COLO668 (cell line): ENCODE measurements at regions not wholly inside any gene's neighbourhood (a gene's known extent, or its start where the extent isn't known, plus 50 kb on each side); places are given as distances from the start of the nearest gene placed in this dataset.

Source experiments
- DNase-seq: peaks from one replicate; lab custom pipeline; 2025; ENCODE audit not compliant: unreplicated experiment; lab: John Stamatoyannopoulos, UW

GRCh38 chr10:130737621-130738020, 573.9 kb downstream of the TCERG1L start:
- DNase-seq: no peak

DNA sequence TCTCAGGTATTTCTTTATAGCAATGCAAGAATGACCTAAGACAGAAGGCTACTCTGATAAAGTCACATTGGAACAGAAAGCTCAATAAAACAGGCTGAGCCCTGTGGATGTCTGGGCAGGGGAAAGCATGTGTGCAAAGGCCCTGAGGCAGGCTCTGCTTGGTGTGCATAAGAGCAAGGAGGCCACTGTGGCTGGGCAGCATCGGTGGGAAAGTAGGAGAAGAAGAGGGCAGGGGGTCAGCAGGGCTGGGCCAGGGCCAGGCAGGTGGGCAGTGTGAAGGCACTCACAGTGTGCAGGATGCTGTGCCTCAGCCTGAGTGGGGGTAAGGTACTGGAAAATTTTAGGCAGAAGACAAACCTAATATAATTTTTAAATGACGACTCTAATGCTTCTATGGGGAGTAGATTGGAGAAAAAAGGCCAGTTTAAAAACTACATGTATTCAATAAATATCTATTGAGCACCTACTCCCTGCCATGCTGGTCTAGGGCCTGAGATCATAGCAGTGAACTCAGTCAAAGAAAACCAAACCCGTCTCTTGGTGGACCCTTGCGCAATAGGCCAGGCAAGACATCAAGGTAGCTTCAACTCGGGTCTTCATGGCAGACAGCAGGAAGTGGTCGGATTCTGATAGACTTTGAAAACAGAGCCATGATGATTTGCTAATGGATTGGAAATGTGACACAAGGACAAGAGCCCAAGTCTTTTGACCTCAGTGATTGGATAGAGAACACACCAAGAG, 572.3 kb downstream of the TCERG1L start:
- DNase-seq: no peak

DNA sequence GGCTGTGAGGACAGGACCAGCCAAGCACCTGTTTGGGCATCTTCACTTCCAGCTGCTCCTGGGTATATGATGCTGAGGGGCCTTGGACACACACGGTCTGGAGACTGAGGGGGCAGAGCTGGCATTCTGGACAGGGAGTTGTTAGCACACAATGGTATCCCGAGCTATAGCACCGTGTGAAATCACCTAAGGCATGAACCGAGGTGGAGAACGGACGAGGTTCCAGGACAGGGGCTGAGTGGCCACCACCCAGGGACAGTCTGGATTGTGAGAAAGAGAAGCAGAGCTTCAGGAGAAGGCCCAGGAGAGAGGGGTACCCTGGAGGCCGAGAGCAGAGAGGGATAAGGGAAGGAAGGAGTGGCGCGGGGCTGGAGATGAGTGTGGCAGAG, 571.8 kb downstream of the TCERG1L start:
- DNase-seq: no peak

DNA sequence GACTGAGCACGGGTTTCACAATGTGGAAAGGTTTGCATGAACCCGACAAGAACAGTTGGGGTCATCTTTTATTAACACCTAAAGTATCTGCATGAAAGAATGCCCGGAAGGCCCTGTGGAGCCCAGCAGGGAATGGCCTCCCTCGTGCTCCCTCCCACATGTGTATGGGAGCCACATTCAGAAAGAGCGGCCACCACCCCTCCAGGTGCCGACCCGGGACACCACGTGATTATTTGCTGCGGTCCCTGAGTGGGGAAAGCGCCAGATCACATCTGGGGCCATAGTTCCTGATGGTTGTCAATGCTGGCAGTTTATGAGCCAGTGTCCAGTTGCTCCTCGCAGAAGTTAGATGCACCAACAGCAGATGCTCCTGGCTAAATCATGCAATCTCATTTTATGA, 571.4 kb downstream of the TCERG1L start:
- DNase-seq: no peak

DNA sequence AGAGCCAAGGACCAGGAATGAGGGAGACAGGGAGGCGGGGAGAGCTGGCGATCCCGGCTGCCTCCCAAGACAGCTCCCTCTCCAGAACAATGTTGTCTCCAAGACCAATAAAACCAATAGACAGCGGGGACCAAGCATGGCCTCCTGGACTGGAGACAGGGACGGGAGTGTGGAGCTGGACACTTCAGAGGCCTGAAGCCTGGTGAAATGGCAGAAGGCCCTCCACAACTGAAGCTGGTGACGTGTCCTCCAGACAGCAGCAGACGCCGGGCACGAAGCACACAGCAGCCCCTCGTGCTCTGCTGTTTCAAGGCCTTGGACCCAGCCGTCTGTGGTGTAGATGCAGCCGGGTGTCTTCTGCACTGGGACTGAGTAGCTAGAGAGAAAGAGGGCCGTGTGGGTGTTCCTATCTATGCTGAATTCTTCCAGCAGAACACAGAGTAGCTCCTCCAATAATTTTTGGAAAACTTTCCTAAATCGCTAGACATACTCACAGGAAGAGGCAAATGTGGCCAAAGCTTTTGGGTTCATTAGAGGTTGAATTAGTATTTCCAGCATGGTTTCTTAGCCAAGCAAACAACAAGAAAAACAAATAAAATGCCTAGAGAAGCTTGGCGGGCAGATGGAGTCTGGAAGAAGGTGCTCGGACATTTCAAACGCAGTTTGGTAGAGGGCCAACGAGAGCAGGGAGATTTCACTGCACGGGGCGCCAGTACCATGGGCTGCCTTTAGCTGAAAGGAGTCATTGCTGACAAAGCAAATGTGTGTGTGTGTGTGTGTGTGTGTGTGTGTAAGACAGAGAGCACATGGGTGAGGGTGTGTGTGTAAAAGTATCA, 570.4 kb downstream of the TCERG1L start:
- no peak for DNase-seq

DNA sequence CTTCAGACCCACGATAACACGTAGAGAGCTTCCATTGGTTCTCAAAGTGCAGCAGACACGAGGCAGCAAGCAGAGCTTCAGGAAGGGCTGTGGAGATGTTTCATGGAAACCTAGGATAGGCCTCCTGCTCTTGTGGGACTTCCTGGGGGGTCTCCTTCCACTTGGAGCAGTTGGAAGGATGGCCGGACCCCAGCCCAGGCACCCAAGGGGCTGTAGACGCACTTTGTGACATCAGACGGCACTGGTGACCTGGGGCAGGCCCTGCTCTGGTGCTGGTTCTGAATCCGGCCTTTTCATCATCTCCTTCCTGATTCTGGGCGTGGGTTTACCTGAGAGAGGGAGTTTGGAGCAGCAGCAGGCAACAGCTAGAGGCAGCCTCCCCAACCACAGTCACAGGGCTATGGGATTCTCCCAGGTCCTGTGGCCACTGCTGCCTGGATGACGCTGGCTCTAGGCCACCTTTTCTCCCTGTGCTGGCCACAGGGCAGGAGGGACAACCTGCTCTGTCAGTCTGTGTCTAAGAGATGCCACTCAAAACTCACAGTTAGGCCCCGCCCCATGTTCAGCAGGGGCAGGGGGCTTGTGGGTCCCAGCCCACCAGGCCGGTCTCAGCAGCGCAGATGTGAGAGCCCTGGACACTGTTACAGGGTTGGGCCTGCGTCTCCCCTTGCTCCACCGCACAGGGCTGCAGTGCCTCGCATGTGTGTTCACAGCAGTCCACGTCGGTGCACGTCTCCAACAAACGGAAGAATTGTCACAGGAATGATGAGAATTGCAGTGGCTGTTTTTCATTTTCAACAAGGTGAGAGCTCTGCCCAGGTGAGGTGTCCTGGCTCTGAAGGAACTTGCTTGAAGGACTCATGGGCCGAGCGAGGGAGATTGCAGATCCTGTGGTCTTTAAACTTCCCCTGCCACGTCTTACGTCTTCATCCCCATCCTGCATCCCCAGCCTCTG, 569.3 kb downstream of the TCERG1L start:
- no peak for DNase-seq

- no peak for DNase-seq
These were observed 568.4 kb downstream of the TCERG1L start for GRCh38 chr10:130742941-130743675.

DNA sequence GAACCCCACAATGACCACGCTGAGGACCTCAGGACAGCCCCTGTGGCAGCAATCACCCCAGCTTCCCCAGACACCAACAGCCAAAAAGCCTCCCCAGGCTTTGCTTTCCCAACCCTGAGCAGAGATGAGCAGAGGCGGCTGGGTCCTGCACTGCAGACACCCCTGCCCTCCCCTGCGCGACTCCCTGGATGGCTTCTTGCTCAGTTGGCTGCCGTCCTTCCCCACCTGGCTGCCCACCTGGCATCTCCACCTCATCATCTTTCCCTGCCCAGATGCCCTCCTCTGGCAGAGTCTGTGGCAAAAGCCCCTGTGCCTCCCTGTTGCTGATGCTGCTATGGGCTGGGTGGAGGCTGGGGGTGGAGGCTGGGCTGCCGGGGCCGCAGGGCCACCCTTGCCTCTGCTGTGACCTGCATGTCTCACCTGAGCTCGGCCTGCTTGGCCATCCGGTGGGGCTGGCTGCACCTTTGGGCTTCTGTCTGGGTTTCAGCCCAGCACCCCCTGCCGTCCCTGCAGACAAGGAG, 567.7 kb downstream of the TCERG1L start:
- no peak for DNase-seq

DNA sequence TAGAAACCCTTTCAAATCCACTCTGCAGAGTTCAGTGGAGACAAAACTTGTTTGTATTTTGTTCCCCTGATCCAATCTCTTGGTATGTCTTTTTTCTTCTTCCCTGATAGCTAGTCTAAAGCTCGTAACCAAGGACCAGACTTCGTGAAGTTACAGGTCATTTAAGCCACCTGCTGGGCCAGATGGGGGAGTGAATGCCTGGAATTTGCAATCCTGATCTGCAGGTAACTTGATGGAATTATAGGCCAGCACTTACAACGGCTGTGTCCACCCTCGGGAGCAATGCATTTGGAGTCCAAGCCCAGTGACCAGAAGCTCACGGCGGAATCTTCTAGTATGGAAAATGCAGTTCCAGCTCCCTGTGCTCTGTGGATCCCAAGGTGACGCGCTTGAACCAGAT, 566.9 kb downstream of the TCERG1L start:
- no peak for DNase-seq

DNA sequence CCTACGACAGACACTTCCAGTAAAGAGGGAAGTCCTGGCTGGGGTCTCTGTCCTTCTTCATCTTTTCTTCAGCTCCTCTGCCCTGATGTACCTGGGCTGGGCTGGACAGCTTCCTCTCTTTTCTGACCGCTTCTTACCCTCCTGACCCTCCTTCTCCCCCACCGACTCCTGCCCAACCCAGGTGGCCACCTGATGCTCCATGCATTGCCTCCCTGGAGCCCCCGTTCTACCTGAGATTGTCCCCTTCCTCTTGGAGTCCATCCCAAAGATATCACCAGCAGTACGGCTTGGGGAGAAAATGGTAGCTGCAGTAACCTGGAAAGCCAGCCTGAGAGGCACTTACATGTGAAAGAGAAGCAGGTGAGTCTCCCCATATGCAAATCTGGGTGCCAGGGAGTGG, 566.3 kb downstream of the TCERG1L start:
- DNase-seq: no peak

DNA sequence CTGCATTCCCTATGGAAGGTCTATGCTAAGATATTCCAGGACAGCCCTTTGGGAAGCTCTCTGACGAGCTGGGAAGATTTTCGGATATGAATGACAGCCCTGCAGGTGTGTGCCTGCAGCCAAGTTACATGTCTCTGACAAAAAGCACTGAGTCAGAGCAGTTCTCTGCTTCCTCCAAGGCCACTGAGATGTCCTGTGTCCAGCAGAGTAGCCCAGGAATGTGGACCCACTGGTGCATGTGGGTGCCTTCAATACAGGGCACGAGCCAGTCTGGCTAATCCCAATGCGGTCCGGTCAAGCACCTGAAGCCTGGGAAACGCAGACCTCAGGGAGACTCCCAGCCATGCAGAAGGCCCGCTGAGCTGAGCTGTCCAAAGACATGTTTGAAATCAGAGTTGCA, 565.7 kb downstream of the TCERG1L start:
- no peak for DNase-seq

DNA sequence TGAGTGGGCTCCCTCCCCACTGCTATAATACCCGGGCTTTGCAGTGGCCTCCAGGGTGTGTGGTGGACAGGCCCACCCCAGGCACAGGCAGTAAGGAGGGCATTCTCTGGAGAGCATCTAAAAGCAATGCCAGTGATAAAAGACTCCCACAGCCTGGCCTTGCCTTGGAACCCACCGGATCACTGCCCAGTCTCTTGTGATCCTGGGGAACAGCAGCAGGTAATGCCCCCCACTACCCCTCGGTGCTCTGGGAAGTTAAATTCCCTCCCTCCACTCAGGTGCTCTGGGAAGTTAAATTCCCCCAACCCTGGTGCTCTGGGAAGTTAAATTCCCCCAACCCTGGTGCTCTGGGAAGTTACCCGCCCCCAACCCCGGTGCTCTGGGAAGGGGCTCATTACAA, 565.2 kb downstream of the TCERG1L start:
- no peak for DNase-seq

DNA sequence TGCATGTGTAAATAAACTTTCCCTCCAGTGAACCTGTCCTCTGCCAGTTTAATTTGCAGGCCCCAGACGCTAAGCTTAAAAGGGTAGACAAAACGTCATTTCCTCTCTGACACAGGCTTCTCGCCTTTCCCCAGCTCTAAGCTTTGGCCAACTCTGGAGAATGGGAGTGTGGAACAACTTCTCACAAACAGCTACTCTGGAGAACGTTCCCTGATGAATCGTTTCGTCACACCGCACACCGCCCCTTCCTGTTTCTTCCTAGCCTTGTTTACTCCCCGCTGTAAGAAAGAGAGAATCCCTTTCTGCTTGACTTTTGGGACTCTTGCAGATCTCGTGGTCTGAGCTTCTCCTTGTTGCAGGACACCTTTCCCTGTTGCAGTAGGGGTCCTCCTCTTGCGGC, 564.2 kb downstream of the TCERG1L start:
- no peak for DNase-seq

DNA sequence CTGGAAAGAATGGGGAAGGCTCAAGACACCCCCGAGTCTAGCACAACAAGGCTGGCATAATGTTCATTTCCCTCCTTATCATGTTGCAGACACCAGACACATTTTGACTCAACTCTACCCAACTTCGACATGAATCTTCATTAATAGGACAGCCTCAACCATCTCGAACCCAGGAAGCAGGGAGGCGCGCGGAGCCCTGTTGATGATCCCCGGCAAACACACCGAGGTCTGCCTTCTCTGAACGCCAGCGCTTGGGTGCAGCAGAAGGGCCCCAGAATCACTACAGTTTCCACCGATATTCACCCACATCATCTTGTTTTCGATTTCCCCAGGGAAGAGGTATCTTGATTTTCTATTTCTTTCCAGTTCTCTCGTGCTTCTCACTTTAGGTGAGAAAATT, 563.6 kb downstream of the TCERG1L start:
- no peak for DNase-seq

DNA sequence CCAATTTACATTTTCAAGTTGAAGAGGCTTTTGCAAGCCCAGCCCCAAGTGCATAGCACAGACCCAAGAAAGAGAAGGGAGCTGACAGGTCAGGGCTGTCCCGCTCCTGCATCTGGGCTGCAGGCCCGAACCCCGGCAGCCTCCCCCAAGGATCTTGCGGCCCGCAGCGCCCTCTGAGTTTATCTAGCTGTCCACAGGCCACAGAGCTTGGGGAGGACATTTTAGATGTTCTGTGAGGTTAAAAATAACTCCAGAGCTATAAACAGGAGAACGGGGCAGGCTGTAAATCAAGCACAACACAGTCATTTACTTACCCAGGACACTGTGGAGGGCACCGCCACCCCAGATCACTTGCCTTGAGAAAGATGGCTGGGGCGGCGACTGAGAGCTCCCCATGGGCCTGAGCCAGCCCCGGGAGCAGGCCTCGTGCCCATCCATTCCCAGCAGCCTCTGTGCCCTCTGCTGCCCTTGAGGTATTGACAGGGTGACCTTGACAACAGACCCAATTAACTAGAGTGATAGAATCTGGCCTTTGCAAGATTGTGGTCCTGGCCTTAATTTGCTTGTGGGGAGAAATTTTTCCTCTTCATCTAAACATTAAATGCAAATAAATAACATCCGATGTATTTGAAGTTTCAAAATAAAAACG, 563.0 kb downstream of the TCERG1L start:
- no peak for DNase-seq

DNA sequence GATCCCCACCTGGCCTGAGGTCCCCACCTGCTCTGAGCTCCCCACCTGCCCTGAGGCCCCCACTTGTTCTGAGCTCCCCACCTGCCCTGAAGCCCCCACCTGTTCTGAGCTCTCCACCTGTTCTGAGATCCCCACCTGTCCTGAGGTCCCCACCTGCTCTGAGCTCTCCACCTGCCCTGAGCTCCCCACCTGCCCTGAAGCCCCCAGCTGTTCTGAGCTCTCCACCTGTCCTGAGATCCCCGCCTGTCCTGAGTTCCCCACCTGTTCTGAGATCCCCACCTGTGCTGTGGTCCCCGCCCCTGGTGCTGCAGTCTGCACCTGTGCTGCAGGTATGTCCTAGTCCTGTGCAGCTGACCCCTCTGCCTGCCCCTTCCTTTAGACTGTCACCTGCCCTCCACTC, 561.6 kb downstream of the TCERG1L start:
- no peak for DNase-seq

- no peak for DNase-seq
These were observed 561.1 kb downstream of the TCERG1L start for GRCh38 chr10:130750441-130750840.

DNA sequence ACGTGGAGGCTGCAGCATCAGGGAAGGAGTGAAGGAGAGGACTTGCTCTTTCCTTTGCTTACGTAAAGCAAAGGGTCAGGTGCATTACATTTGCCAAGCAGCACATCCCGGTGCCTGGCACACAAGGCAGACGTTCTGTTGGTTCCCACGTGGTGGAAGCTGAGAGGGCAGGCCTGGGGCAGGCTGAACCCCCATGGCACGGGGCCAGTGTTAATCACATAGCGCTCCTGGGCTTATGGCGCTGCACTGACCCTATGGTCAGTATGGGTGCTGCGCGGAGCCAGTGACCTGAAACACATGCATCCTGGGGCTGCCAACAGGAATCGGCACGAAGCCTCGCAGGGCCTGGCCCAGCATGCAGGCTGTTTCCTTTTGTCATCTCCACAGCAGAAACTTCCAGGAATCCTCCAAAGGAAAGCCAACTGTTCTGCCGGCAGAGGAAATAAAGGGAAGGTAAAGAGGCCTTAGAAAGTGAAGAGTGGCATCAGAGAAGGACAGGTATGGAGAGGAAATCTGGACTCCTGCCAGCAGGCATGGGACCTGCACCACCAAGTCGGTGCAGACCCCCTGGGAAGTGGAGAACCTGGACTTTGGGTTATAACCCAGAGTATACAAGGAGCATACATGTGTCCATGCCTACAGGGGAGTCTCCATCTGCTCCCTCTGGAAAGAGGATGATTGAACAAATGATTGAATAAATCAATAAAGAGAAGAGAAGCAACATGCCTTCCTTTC, 560.2 kb downstream of the TCERG1L start:
- no peak for DNase-seq

DNA sequence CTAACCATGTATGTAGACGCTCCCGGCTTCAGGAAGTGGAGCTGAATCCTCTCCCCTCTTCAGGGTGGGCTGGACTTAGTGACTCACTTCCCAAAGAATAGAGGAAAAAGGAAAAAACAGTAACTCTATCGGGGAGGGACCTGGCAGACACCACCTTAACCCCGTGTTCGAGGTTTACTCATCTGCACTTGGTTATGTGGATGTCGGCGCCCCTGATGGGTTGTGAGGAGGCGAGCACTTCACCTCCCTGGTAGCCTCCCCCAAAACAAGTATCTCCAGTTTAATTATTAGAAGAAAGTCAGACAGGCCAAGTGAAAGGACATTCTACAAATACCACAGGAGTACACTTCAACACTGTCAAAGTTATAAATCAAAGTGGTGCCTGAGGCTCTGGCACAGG, 559.7 kb downstream of the TCERG1L start:
- no peak for DNase-seq
